Pancreas (tissue), 10 donors: ENCODE measurements at regions not wholly inside any gene's neighbourhood (a gene's known extent, or its start where the extent isn't known, plus 50 kb on each side); places are given as distances from the start of the nearest gene placed in this dataset.

Experiments
- ATAC-seq, 4 donors: fragments of 200-7000 bp; cut with Tn5 transposase; one replicate each; pipeline versions ENCODE4 v1.8.0 to v1.9.1; 2020; ENCODE audit warnings: mild to moderate bottlenecking in 4 of 4, moderate library complexity in 4 of 4
- DNase-seq, 6 donors: peaks; one replicate each; pipeline ENCODE4 v3.0.0-alpha.2; 2020
- FAIRE-seq: peaks from 2 replicates; lab custom pipeline; 2012; peaks lifted over from hg19 to GRCh38; lab: Jason Lieb, UNC
- H3K27ac ChIP-seq, 4 donors: fragments of 200-600 bp; sonication (generic); 1 replicate in 3 of 4; 2 replicates in 1 of 4; pipeline versions ENCODE4 v1.5.0 to v1.8.0; 2020
- H3K27me3 ChIP-seq, 4 donors: fragments of 200-600 bp; one replicate each; pipeline ENCODE4 v1.8.0; 2021
- H3K36me3 ChIP-seq, 3 donors: fragments of 200-600 bp; sonication (generic) in 1 of 3; one replicate each; pipeline versions ENCODE4 v1.5.0 to v1.8.0; 2020 to 2021
- H3K4me1 ChIP-seq, 3 donors: fragments of 200-600 bp; one replicate each; pipeline ENCODE4 v1.8.0; 2021
- H3K4me3 ChIP-seq, 4 donors: fragments of 200-600 bp; sonication (generic) in 2 of 4; one replicate each; pipeline versions ENCODE4 v1.5.0 to v1.8.0; 2020 to 2021
- H3K9me3 ChIP-seq, 4 donors: fragments of 200-600 bp; one replicate each; pipeline ENCODE4 v1.8.0; 2021
- WGBS, 2 donors: extraction: QIAGEN DNeasy Blood & Tissue Kit; methylation state at CpG; one replicate each; pipeline ENCODE4 v1.1.7; 2013; 5-methylcytosine and 5-hydroxymethylcytosine counted together
- intact Hi-C, 3 donors: fragments of 100-400 bp; cut with DNase I; formaldehyde crosslinking; loops; one replicate each; pipeline versions ENCODE4 v1.11.1 to v1.14.2; 2022
- TF ChIP-seq, protein P1 (sequence below), 4 donors: fragments of 200-600 bp; sonication (generic) in 3 of 4; IDR thresholded peaks; one replicate each; pipeline versions ENCODE4 v1.5.0 to v1.8.0; 2021; ENCODE audit warnings: antibody characterized with exemption in 4 of 4
- donor health status: healthy with polysubstance abuse.
- donor health status: DM: no; HTN: no; CAD: no; lungs with moderate emphysema.
- donor health status: DM: no; HTN: no; CAD: no.
- donor health status: control.
- donor health status: control.
- donor health status: Bipolar disorder and iron deficiency.
- donor health status: DM: yes; HTN: yes; CAD: no.
- donor health status: DM: no; HTN: no; CAD: no.
- donor health status: DM: no; HTN: no; CAD: no.
- donor health status: DM: yes; HTN: yes; CAD: no.

DNA sequence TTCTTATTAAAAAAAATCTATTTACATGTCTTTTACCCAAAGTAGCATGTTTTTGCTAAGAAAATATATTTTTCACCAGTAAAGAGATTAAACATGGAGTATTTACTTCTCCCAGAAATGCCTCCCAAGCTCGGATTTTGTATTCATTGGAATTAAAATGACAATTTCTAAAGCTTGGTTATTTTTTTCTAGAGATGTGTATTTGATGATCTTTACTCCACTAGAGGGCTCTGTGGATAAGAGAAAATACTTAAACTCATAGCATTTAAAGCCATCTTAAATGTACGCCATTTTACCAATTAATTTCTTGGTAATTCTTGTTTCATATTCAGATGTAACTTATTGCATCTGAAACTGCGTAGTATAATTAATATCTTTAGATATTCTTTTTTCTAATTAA lies 461.4 kb downstream of the GALR1 start:
- no peak for DNase-seq
- peaks cover 0 to 7% (median 2%) of the 10 kb centered on the region in 4 donors for H3K27me3 ChIP-seq
- no peaks in the 10 kb centered on the region for H3K9me3 ChIP-seq
- H3K36me3 ChIP-seq: no peaks in the 10 kb centered on the region
- no peak for FAIRE-seq
- no peak for ATAC-seq
- no peak overlapping the region for H3K4me3 ChIP-seq
- TF ChIP-seq, protein P1, sequence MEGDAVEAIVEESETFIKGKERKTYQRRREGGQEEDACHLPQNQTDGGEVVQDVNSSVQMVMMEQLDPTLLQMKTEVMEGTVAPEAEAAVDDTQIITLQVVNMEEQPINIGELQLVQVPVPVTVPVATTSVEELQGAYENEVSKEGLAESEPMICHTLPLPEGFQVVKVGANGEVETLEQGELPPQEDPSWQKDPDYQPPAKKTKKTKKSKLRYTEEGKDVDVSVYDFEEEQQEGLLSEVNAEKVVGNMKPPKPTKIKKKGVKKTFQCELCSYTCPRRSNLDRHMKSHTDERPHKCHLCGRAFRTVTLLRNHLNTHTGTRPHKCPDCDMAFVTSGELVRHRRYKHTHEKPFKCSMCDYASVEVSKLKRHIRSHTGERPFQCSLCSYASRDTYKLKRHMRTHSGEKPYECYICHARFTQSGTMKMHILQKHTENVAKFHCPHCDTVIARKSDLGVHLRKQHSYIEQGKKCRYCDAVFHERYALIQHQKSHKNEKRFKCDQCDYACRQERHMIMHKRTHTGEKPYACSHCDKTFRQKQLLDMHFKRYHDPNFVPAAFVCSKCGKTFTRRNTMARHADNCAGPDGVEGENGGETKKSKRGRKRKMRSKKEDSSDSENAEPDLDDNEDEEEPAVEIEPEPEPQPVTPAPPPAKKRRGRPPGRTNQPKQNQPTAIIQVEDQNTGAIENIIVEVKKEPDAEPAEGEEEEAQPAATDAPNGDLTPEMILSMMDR (IDR thresholded peaks at IDR 0.05): no peak
- H3K27ac ChIP-seq: no peak overlapping the region
- H3K4me1 ChIP-seq: no peaks in the 10 kb centered on the region
- intact Hi-C loops: no loop called here
- 19 to 49% methylated on average over 3 of the region's 3 CpGs for WGBS, 2 donors

GRCh38 chr18:77714716-77715115 lies 465.1 kb downstream of the GALR1 start:
- no peak for ATAC-seq
- H3K36me3 ChIP-seq: no peaks in the 10 kb centered on the region
- TF ChIP-seq, protein P1 (IDR thresholded peaks at IDR 0.05): no peak
- no peak for FAIRE-seq
- H3K4me3 ChIP-seq: no peak overlapping the region
- WGBS, 2 donors: 58 to 66% methylated on average over 8 of the region's 8 CpGs
- H3K27me3 ChIP-seq: peaks cover 0 to 3% (median 0%) of the 10 kb centered on the region in 4 donors
- DNase-seq: no peak
- intact Hi-C loops: no loop called here
- H3K4me1 ChIP-seq: no peaks in the 10 kb centered on the region
- H3K9me3 ChIP-seq: no peaks in the 10 kb centered on the region
- no peak overlapping the region for H3K27ac ChIP-seq

DNA sequence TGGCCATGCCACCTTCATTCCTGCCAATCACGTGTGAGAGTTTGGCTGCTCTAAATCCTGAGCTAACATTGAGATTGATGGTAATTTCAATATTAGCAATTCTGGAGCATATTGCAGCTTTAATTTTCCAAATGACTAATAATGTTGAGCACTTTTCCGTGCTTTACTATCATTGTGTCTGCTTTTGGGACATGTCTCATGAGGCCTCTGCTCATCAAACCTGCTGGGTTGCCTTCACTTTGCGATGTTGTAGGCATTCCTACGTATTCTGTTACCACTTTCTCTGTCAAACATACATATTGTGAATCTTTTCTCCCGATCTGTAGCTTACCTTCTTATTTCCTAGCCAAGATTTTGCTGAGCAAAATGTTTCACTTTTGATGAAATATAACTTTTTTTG lies 466.6 kb downstream of the GALR1 start:
- Histone ChIP-seq H3K27ac (no peak overlapping the region), H3K4me1 (no peaks in the 10 kb centered on the region), H3K27me3 (peaks cover 0 to 3% (median 0%) of the 10 kb centered on the region in 4 donors), H3K9me3 (no peaks in the 10 kb centered on the region), H3K36me3 (no peaks in the 10 kb centered on the region), H3K4me3 (no peak overlapping the region)
- no peak for DNase-seq
- 46 to 59% methylated on average over 5 of the region's 5 CpGs for WGBS, 2 donors
- TF ChIP-seq, protein P1 (IDR thresholded peaks at IDR 0.05): no peak
- intact Hi-C loops: no loop called here
- ATAC-seq: no peak
- FAIRE-seq: no peak

GRCh38 chr18:77733292-77733903 lies 483.8 kb downstream of the GALR1 start:
- TF ChIP-seq, protein P1 (IDR thresholded peaks at IDR 0.05): no peak
- DNase-seq (no peak), ATAC-seq (no peak), FAIRE-seq (no peak)
- Histone ChIP-seq H3K27me3 (peaks cover 0 to 3% (median 1%) of the 10 kb centered on the region in 4 donors), H3K4me3 (no peak overlapping the region), H3K36me3 (no peaks in the 10 kb centered on the region), H3K9me3 (no peaks in the 10 kb centered on the region), H3K4me1 (no peaks in the 10 kb centered on the region), H3K27ac (no peak overlapping the region)
- intact Hi-C loops: no loop called here
- whole genome bisulfite sequencing, 2 donors: 74 to 81% methylated on average over 19 of the region's 19 CpGs

DNA sequence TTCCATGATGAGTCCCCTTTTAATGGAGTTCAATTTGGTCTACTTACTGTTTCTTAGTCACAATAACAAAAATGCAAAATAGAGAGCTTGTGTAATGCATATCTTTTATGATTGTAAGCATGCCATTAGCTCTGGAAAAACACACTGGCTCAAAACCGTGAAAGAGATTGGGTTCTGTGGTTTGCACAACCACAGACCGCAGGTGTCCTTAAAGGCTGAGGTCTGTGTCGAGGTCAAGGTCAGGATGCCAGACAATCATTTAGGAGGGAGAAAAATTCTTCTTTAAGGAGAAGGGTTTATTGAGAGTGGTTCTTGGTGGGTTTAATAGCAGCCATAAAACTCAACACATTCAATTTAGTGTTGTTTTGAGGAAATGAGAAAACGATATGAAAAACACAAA lies 487.2 kb downstream of the GALR1 start:
- Histone ChIP-seq H3K27me3 (peaks cover 0 to 12% (median 3%) of the 10 kb centered on the region in 4 donors), H3K9me3 (no peaks in the 10 kb centered on the region), H3K36me3 (no peaks in the 10 kb centered on the region), H3K4me1 (no peaks in the 10 kb centered on the region), H3K4me3 (no peak overlapping the region), H3K27ac (no peak overlapping the region)
- FAIRE-seq (no peak), DNase-seq (no peak), ATAC-seq (no peak)
- WGBS, 2 donors: 57 to 62% methylated on average over 4 of the region's 4 CpGs
- intact Hi-C loops: no loop called here
- TF ChIP-seq, protein P1 (IDR thresholded peaks at IDR 0.05): no peak
